Stimulated activated CD8-positive, alpha-beta memory T cell treated with anti-CD3 and anti-CD28 coated beads, Interleukin-4, amount 100 ng/mL, for 4 hours (primary cell): ENCODE measurements at regions not wholly inside any gene's neighbourhood (a gene's known extent, or its start where the extent isn't known, plus 50 kb on each side); places are given as distances from the start of the nearest gene placed in this dataset.

Source experiments
- DNase-seq, 2 donors: peaks; one replicate each; pipeline ENCODE4 v3.0.0-alpha.2; 2020; ENCODE audit warnings: low read depth in 2 of 2, low spot score in 1 of 2

GRCh38 chr17:73806768-73807167 is 162.5 kb upstream of the SDK2 start:
- DNase-seq, result no peak

GRCh38 chr17:73813201-73813600 is 169.0 kb upstream of the SDK2 start:
- no peak for DNase-seq

DNA sequence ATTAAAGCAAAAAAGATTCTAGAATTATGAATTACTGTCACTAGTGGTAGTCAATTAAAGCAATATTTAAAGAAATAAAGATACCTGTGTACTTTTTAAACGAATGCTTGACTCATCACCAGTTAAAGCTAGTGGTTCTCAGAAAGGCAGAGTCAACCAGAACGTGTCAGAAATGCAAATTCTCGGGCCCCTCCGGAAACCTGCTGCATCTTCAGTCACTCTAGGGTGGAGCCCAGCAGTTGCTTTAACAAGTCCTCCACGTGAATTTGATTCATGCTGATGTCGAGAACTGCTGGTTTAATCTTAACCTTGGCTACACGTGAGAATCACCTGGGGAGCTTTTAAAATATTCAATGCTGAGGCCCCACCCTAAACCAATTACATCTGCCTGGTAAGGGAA is 169.8 kb upstream of the SDK2 start:
- DNase-seq, result no peak

- no peak for DNase-seq
Observed at GRCh38 chr17:73815474-73815873, 171.2 kb upstream of the SDK2 start.

- DNase-seq, result no peak
Observed at GRCh38 chr17:73819440-73820395, 175.5 kb upstream of the SDK2 start.

GRCh38 chr17:73820686-73821448 is 176.6 kb upstream of the SDK2 start:
- DNase-seq, result no peak

GRCh38 chr17:73821665-73822064 is 177.4 kb upstream of the SDK2 start:
- no peak for DNase-seq

- DNase-seq, result no peak
Observed at GRCh38 chr17:73822371-73822770, 178.1 kb upstream of the SDK2 start.

- DNase-seq, result no peak
Observed at GRCh38 chr17:73823684-73824083, 179.4 kb upstream of the SDK2 start.

- DNase-seq, result no peak
Observed at GRCh38 chr17:73824321-73824720, 180.1 kb upstream of the SDK2 start.

DNA sequence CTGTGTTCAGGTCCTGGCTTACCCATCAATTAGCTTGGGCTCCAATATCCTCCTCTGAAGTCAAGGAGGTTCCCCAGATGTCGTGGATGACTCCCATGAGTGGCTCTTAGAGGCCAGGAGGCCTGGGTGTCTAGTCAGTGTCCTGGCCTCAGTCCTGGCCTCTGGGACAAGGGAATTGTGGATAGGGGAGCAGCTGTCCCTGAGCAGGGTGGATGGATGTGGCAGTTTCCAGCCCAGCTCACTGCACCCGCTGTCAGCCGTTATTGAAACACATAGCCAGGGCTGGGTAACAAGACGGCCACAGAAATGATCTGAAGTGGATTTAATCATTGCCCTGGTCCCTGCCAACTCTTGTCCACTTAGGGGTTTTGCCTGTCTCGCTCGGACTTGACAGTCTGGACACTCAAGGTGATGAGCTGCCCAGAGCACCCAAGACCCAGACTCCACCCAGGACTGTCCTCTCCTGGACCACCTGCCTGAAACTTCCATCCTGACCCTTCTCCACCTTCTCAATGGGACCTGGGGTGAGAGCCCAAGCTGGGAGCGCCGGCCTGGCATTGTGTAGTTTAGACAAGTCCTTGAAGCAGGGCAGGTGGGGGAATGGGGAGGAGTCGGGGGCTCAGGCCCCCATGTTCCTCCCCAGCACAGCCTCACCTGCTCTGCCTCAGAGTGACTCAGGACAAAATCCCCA is 182.1 kb upstream of the SDK2 start:
- no peak for DNase-seq

- DNase-seq, result no peak
Observed at GRCh38 chr17:73826872-73827228, 182.6 kb upstream of the SDK2 start.

DNA sequence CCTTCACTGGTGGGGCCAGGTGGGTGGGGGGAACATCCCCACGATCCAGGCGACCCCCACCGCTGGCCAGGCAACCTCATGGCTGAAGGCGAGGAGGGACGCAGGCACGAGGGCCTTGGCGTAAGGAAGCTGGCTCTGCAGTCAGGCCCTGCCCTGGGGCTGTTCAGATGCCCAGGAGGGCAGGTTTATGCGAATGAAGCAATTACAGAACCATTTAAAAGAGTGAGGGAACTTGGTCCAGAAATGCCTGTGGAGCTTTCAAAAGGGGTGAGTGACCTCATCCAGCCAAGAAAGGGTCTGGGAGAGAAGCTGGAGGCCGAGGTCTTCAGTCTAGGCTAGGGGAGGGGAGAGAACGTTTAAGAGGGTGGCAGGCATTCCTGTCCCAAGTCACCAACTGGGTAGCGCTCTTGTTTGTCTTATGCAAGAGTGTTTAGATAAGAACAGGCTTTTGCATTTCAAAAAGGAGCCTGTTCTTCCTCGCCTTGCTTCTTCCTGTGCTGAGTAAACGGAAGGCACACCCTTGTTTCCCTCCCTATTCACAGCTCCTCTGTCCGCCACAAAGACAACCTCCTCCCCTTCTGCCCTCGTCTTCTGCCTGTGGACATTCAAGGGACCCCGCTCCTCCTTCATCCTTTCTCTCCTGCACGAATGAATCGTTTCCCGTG is 183.5 kb upstream of the SDK2 start:
- DNase-seq, result no peak

DNA sequence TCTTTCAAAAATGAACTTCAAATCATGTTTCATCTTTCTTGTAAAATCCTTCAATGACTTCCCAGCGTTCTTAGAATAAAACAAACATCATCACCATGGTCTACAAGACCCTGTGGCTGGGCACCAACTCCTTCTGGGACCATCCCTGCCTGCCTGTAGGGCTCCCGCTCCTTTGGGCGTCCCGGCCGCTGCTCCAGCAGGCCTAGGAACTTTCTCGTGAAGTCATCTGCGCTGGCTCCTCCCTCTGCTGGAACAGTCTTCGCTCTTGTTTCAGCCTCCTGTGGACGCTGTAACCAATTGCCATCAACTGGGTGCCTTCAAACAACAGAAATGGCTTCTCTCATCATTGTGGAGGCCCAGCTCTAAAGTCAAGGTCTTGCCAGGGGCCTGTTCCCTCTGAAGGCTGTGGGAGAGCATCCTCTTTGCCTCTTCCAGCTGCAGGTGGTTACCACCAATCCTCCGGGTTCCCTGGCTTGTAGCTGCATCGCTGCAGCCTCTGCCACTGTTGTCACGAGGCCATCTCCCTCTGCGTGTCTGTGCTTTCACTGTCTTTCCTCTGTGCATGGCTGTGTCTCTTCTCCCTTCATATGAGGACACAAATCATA is 185.5 kb upstream of the SDK2 start:
- no peak for DNase-seq

GRCh38 chr17:73831699-73832098 is 187.5 kb upstream of the SDK2 start:
- DNase-seq, result no peak

GRCh38 chr17:73833775-73834488 is 189.7 kb upstream of the SDK2 start:
- DNase-seq, result no peak

DNA sequence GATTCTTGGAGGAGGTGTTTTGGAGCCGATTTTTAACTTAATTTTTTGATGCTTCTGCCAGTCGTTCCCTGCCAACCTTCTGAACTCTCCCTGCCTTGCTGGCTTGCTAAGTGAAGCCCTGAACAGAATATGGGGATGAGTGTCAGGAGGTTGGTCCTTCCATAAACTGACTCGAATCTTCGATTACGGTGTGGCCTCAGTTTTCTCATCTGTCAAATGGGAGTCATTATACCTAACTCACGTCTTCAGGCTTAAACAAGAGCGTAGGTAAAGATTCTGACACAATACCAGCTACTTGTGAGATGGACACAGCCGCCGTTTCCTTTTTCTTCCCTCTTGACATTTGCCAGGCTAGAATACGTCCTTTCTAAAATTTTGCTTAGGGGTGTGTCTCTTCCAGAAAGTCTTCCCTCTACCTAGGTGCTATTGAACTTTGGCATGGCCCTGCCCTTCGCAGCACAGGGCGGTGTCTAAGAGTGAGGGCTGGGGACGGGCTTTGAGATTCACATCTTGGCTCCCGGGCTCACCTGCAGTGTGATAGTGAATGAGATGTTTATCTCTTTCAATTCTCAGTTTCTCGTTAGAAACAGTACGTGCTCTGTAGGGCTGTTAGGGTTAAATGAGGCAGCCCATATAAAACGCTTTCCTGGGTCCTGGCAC is 190.6 kb upstream of the SDK2 start:
- no peak for DNase-seq

DNA sequence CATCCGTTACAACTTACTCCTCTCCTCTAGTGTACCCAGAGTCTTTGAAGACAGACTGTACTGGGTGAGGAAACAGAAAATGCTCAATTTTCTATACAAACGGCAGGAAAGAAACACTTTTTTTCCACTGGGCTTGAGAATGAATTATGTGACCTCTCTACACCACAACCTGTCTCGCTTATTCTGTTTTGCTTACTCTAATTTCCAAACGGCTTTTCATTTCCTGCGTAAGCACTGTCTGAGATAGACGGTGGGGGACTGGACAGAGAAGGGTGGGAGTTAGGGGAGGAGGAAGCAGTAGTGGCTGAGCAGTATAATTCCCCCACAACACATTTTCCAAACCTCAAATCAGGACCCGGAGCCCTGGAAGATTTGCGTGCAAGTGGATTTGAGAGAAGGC is 191.4 kb upstream of the SDK2 start:
- no peak for DNase-seq

GRCh38 chr17:73838815-73839214 is 194.6 kb upstream of the SDK2 start:
- DNase-seq, result no peak

GRCh38 chr17:73840829-73841228 is 196.6 kb upstream of the SDK2 start:
- no peak for DNase-seq
